Hippocampal formation (tissue), 2 donors: ENCODE measurements at regions not wholly inside any gene's neighbourhood (a gene's known extent, or its start where the extent isn't known, plus 50 kb on each side); places are given as distances from the start of the nearest gene placed in this dataset.

ENCODE experiments used
- DNase-seq, 2 donors: peaks; one replicate each; lab custom pipeline; 2025; lab: John Stamatoyannopoulos, UW

DNA sequence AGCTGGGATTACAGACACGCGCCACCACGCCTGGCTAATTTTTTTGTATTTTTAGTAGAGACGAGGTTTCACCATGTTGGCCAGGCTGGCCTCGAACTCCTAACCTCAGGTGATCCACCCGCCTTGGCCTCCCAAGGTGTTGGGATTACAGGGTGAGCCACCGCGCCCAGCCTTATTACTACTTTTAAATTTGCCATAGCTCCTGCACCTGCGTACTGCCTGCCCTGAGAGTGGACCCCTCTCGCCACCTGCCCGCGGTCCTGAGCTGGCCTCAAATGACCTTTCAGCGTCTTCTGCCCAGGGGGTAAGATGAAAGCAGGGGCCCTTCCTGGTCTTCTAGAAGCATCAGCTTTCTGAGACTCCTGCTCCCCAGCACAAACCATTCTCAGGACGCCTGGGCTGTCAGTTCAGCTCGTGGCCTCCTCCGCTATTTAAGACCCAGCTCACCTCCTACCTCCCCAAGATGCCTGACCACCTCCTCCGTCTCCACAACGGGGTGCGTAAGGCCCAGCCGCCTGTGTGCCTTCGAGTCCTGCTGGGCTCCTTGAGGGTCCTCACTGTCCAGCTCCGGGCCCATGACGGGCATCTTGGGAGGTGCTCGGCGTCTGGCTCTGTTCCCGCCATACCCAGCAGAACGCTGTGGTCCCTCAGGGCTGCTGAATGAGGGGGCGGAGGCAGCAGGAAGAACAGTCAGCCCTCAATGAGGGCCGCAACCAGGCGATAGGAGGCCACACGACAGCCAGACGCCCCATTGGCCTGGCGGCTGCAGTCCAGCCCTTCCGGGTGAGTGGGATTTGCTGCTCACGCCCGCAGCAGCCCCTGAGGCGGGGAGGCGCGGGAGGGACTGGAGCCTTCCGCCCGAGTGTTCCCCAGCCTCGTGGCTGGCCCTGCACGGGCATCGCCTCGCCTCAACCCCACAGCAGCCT is 266.6 kb downstream of the TFCP2L1 start:
- DNase-seq, result no peak

DNA sequence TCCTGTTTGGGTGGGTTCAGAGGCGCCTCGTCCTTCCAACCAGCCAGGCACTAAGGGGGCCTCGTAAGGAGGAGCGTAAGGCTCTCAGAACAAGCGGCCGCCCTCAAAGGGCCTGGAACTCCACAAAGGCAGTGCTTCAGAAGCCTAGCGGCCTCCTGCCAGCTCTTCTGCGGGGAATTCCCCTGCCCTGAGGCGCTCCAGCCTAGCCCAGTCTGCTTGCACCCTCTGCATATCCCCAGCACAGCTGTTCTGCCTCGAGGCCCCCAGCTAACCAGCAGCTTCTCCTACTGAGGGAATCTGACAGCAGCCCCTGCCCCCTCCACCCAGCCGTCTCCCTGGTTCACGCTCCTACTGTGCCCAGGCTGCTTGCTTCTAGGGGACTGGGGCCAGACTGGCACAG is 265.9 kb downstream of the TFCP2L1 start:
- DNase-seq, result no peak

DNA sequence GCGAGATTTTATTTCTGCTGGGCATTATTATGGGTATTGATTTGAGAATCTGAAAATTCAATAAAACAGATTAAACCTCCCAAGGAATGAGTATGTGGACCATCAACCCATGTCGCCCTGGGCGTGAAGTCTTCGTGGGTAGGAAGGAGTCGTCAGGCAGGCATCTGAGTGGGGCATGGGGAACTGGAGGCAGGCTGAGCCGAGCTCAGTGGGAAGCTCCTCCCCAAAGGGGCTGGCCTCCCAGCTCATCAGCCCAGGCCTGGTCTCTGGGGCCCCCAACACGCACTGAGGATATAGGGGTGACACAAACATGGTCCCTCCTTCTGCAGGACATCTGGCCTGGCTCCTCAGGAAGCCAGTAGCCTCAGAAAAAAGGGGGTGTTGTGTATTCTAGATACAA is 265.2 kb downstream of the TFCP2L1 start:
- DNase-seq, result no peak

DNA sequence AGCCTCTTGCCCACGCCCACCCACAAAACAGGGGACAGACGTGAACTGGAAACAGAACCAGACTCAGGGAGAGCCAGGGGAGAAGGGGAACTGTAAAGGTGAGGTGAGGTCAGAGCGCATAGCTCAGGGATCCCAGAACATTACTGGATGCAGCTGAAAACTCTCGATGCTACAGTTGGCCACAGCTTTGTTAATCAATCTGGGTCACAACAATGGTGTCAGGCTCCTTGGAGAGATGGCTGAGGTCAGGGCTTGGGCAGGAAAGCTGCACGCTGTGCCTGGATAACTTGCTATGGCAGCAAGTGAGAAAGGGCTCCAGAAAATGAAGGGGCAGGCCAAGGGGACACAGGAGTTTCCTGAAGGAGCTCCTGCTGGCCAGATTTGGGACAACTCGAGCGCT is 263.3 kb downstream of the TFCP2L1 start:
- DNase-seq, result no peak

DNA sequence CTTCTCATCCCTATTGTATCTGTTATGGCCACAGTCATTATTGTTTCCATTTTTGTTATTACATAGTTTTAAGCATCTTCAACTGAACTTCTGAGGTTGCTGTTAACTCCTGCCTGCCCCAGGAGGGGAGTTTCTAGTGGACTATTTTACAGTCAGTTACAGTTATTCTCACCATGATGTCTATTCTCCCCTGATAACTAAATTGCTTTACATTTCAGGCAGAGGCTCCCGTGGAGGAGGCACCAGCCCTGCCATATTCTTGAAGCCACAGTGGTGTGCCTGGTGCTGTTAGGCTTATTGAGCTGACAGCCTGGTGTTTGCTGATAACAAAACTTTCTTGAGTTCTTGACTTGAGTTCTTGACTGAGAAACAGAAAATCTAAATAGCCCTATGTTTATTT is 256.4 kb downstream of the TFCP2L1 start:
- DNase-seq, result no peak

DNA sequence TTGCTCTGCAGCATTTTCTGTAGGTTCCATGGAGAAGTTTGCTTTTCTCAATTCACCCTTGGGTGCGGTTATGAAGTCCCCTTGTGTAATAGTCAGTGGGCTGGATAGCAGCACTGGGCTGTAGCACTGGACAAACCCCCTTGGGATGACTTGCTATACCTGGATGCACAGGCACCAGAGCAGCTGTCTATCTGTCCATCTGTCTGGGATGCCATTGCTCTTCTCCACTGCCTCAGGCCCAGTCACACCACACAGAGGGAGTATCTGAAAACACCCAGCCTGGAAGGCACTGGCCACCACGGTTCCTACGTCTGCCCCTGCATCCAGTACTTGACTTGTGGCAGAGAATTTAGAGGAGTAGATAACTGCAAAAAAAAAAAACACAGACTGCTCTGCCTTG is 254.5 kb downstream of the TFCP2L1 start:
- DNase-seq, result no peak

DNA sequence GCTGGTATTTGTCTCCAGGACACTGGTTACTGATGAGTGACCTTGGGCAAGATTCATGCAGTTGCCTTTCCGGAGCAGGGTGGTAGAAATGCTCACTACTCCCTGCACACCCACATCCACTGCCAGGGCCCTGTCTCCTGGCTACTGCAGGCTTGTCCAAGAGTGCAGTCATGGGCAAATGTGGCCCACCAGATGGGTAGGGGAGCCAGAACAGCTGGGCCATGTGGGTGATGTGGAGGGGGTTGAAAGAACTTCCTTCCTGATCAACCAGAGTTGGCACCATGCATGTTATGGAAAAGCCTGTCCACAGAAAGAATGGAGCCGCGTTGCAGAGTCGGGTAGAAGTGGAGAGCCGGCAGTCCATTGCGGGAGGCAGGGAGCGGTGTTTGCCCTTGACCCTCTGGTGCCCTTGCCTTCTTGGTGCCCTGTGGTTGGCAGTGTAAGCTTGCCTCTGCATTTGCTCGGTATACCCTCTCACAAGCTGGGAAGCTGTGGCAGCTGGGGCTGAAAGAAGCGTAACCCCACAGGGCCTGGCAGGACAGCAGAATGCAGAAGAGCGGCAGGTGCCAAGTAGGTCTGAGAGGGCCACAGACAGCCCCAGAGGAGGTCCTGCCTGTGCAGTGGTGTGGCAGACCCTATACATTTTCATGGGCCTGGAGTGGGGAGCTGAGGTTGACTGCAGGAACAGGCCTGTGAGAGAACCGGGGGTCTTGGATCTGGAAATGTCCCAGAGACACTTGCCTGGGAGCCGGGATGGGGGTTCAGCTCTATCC is 253.2 kb downstream of the TFCP2L1 start:
- no peak for DNase-seq

DNA sequence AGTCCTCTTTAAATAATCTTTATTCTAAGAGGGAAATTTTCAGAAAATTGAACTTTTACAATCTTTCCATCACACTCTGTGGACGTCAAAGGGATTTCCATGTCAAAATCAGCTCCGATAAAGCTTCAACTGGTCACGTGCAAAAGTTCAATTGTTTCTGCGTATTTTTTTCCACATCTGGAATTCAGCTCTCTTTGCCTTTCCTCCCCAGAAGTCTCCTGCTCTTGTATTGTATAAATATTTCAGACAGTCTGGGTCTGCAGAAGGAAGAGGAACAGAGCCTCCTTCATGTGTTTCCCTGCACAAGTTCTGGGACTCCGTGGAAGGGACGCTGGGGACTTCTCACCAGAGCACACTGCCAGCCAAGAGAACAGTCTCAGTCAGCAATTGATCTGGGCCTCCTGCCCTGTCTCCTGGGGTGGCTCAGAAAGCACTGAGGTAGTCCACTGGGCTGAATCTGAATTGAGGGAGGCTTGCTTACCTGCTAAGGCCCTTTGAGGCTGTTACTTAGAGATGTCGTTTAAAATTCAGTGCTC is 251.5 kb downstream of the TFCP2L1 start:
- no peak for DNase-seq

DNA sequence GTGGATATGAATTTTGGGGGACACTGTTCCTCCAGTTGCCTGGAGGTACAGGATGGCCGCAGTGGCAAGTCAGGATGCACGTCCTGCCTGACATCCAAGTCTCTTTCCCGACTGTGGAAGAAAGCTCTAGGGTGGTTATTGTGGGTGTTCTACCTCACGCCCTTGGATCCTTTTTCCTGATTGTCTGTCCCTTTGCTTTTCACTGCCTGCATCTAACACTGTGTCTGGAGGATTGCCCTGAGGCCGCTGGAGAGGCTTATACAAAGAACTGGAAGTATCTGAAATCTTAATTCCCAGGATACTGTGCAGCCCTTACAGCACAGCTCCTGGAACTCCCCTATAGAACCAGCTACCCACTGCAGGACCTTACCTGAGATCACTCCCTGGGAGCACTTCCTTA is 250.5 kb downstream of the TFCP2L1 start:
- no peak for DNase-seq

DNA sequence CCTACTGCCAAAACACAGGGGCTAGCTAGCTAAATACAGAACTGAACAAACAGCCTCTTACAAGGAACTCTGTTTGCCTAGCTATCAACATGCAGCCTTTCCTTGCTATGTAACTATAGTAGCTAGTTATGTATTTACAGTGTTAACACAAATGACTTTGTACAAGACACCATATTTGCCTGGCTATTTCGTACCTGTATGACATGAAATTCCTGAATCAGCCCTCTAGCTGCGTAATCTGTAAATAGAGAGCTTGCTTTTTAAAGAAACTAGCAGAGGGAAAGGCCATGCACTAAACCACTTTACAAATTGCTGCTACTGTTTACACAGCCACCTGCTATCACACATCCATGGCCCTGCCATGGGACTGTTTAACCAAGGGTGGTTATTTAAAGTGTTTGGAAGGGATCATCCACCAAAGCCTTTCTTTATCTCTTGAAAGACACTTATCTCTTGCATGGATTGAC is 248.7 kb downstream of the TFCP2L1 start:
- no peak for DNase-seq

DNA sequence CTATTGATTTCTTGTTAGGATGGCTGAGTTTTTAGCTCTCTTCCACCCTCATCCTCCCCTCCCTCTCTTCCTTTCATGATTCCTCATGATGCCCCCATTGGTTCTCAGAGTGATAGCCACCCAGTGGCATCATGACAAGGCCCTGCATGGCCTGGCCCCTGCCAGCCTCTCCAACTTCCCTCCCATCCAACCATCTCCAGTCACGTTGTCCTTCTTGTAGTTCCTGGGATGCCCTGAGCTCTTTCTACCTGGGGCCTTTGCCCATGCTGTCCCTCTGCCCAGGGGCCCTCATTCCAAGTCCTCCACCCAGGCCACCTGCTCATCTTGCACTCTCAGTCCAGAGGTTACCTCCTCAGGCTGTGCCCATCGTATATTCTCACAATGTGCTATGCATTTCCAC is 247.5 kb downstream of the TFCP2L1 start:
- no peak for DNase-seq

DNA sequence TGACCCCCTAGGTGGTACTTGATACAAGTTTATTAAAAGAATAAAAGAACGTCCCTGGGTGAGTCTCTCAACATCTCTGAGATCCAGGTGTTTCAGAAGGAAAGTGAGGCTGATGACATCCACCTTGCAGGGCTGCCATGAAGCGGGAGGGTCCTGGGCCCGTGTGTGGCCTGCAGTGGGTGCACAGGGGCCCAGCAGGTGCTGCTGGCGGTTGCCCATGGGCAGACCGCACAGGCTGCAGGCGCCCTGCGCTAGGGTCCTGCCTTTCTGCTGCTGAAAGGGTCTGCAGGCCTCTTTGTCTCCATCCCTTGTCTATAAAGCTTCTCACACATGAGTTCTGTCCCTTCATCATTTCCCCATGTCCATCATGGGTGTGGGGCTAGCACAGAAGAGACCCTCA is 247.0 kb downstream of the TFCP2L1 start:
- no peak for DNase-seq

DNA sequence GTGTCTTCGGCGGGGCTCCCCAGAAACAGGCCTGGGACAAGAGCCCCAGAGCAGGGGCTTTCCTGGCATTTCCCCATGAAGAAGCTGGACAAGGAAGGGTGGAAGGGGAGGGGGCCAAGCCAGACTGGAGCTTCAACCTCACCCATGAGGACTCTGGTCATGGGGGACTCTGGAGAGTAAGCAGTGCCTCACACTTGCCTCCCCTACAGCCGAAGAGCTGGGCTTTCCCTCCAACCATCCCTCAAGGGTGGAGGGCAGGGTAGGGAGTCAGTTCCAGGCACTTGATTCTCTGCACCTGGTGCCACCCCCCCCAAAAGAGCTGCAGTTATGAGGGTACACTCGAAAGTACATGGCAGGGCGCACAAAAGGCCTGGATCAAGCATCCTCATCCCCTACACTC is 246.6 kb downstream of the TFCP2L1 start:
- DNase-seq, result no peak

DNA sequence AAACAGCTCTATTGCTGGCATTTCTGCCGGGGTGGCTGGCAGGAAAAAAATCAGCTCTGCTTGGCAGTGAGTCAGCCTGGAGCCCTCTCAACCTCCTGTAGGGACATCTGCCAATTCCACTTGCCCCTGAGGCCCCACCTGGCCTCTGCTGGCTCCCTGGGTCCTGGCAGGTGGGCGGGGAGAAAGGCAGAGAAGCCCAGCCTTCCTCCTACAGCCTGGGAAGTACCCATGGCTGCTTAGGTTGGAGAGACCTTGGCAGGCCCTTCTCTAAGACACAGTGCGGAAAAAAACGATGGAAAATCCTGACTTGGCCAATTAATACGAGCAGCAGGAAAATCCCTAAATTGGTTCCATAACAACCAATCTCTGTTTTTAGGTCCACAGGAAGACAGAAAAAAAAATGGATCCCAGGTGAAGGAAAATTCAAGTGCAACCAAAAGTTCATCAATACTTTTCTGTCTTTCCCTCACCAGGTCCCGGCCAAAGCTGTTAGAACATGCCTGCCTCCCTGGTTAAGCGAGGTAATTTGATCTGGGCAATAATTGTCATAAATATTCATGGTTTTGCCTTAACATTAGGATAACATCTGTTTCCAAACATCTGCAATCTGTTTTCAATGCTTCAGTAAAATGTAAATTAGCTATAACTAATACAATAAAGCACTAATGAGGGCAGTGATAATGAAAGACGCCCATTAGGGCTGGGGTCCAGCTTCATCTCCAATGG is 245.9 kb downstream of the TFCP2L1 start:
- DNase-seq, result no peak

DNA sequence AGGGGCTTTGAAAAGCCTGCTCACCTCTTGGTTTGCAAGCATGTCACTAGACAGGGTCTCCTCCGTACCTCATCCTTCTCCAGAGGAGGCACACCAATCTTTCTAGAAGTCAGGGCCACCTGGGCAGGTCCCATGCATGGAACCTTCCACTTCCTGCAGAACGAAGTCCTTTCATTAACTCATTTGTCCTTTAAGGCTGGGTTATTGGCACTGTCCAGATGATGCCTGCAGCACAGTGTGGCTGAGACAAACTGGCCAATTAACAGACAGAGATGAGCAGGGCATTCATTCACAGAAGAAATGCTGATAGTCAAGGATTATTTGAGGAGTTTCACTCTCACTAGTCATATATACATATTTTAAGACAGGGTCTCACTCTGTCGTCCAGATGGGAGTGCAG is 245.3 kb downstream of the TFCP2L1 start:
- DNase-seq, result no peak

DNA sequence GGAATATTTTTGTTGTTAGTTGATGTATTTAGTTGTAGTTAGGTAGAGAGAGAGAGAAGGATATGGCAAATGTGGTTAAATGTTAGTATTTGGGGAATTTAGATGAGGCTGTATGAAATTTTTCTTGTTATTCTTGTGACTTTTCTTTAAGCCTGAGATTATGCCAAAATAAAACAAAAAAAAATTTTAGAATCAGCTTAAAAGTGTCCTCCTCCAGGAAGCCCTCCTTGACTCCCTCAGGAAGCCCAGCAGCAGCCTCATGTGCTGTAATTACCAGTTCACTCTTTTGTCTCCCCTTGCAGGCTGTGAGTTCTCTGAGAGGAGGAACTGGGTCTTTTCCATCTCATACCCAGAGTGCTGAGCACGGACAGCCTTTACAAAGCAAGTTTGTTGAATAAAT is 243.5 kb downstream of the TFCP2L1 start:
- DNase-seq, result no peak

DNA sequence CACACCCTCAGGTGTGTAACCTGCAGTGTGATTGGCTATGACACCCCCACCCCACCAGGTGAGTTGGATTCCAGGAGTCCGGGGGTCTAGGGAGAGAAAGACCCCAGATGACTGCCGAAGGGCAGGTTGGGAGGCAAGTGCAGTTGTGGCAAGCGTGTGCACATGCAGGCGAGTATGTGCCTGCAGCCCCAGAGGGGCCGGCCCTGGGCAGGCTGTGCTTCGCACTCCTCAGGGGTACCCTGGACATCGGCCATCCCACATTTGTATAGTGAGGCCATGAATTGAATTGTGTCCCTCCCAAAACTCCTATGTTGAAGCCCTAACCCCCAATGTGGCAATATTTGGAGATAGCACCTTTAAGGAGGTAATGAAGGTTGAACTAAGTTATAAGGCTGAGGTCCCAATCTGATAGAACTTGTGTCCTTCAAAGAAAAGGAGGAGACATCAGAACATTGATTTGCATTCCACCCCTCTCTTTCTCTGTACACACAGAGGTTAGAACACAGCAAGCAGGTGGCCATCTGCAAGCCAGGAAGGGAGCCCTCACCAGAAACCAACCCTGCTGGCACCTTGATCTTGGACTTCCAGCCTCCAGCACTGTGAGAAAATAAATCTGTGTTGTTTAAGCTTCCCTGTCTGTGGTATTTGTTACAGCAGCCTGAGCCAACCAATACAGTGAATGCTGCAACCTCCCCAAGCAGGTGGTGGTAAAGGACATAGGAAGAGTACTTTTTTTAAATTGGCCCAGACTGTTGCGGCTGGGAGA is 241.8 kb downstream of the TFCP2L1 start:
- DNase-seq, result no peak

DNA sequence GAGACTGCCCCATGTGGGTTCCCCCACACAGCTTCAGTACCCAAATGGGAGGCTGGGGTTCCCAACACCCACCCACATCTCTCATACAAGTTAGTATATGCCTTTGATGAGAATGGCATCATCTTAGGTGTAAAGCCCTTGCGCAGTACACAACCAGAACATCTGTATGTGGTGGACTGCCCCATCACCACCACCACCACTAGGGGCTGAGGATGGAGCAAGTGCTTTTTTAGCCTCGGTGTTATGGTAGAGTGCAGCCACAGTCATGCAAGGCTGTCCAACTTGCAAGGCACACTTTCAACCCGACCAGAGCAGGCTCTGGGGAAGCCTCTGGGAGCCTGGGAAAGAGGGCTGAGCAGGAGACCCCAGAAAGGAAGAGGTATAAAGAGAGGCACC is 241.2 kb downstream of the TFCP2L1 start:
- DNase-seq, result no peak

DNA sequence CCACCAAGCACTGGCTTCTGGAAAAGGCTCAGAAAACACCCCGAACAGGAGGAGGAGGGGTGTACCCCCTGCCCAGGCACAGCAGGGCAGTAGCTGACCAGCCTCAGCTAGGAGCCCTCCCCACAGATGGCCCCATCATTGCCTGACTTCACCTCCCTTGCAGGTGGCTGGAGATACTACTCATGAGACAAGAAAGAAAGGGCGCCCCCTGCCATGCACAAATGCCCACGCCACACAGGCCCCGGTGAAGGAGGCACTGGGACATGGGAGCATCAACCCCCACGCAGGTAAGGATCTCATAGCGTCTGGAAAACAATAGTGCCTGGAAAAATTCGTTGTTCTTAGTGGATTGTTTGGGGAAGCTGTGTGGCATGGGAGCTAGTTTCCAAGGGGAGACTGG is 240.6 kb downstream of the TFCP2L1 start:
- no peak for DNase-seq

DNA sequence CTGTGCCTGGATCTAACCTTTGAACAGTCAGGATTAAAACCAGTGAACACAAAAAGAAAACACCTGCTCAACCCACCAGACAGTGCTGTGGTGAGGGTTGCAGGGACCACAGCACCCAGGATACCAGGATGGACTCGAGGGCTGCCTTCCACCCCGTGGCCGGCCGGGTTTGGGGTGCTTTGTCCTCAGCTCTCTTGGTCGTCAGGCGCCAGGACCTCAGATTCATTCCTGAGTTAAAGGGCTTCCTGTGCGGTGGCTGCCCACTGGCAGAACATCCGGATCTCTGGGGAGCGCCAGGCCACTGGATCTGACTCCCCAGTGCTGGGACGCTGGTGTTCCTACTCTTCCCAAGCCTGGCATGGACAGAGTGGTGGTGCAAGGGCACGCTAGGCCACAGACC is 239.8 kb downstream of the TFCP2L1 start:
- DNase-seq, result no peak

DNA sequence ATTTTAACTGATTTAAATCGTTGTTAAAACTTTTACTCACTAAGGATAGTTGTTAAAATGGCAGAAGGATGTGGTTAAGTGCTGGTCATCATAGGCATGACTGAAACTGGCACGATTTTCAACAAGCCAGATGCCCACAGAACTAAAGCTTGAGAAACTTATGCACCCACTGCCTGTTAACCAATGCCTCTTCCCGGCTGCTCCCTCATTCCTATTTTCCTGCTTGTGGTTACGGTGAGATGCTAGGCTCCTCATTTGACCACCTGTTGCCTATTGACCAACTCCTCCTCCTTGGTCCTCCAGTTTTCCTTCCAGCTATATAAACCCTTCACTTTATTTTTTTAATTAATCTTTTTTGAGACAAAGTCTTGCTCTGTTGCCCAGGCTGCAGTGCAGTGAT is 238.7 kb downstream of the TFCP2L1 start:
- no peak for DNase-seq
